Sigmoid colon (tissue), 6 donors: ENCODE measurements at regions not wholly inside any gene's neighbourhood (a gene's known extent, or its start where the extent isn't known, plus 50 kb on each side); places are given as distances from the start of the nearest gene placed in this dataset.

ENCODE experiments used
- DNase-seq: peaks from one replicate; pipeline ENCODE4 v3.0.0-alpha.2; 2019
- H3K27ac ChIP-seq, 4 donors: fragments of 200-600 bp; sonication (generic); one replicate each; pipeline ENCODE4 v1.5.1; 2016 to 2019; ENCODE audit warnings: mild to moderate bottlenecking in 1 of 4
- H3K27me3 ChIP-seq, 3 donors: fragments of 200-600 bp; sonication (generic); one replicate each; pipeline ENCODE4 v1.5.1; 2019; ENCODE audit warnings: mild to moderate bottlenecking in 1 of 3
- H3K36me3 ChIP-seq, 4 donors: fragments of 200-600 bp; sonication (generic); one replicate each; pipeline ENCODE4 v1.5.1; 2016 to 2019
- H3K4me1 ChIP-seq, 4 donors: fragments of 200-600 bp; sonication (generic); one replicate each; pipeline ENCODE4 v1.5.1; 2017 to 2019
- H3K4me3 ChIP-seq, 4 donors: fragments of 200-600 bp; sonication (generic); one replicate each; pipeline ENCODE4 v1.5.1; 2017 to 2019; ENCODE audit warnings: mild to moderate bottlenecking in 2 of 4, moderate library complexity in 1 of 4
- H3K9me3 ChIP-seq, 4 donors: fragments of 200-600 bp in 3 of 4; sonication (generic) in 3 of 4; one replicate each; pipeline versions ENCODE4 v1.5.1 to v1.6.1; 2013 to 2019
- EP300 ChIP-seq, 4 donors: sonication (generic); formaldehyde crosslinking; IDR thresholded peaks; one replicate each; pipeline ENCODE4 v1.6.1; 2017; ENCODE audit warnings: antibody characterized with exemption in 4 of 4
- POLR2A ChIP-seq, 2 donors: fragments of 450-650 bp; IDR thresholded peaks; one replicate each; pipeline ENCODE4 v1.6.1; 2016; ENCODE audit warnings: antibody characterized with exemption in 2 of 2, mild to moderate bottlenecking in 2 of 2, moderate library complexity in 2 of 2
- POLR2AphosphoS5 ChIP-seq, 4 donors: sonication (generic); formaldehyde crosslinking; IDR thresholded peaks; one replicate each; pipeline ENCODE4 v1.6.1; 2017; ENCODE audit warnings: antibody characterized with exemption in 4 of 4
- WGBS, 2 donors: extraction: QIAGEN DNeasy Blood & Tissue Kit; methylation state at CpG; one replicate each; pipeline ENCODE4 v1.1.7; 2013; 5-methylcytosine and 5-hydroxymethylcytosine counted together
- intact Hi-C: fragments of 100-400 bp; cut with DNase I; formaldehyde crosslinking; loops from one replicate; pipeline ENCODE4 v1.15.1; 2023
- TF ChIP-seq, protein P1 (sequence below), 4 experiments: fragments of 450-650 bp in 3 of 4; fragments of 200-600 bp in 1 of 4; IDR thresholded peaks; one replicate each; pipeline ENCODE4 v1.5.1; 2016 to 2019; ENCODE audit warnings: antibody characterized with exemption in 4 of 4, mild to moderate bottlenecking in 3 of 4, moderate library complexity in 2 of 4
- donor health status: healthy with polysubstance abuse.
- donor health status: healthy.

DNA sequence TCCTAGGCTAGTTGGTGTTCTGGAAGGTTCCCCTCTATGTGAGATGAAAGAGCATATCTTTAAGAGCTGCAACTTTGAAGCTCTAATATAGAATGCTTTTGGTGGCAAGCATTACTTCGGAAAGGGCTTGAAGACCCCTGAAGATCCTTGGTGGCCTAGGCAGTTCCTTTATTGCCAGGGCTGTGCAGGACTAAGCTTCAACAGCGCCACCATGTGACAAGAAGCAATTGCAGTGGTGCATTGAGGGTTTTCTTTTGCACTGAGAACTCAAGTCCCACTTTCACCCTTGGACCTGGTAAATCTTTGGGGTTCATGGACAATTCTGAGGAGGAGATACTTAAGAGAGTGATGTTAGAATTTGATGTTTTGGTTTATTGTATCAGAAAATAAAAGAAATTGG is 237.4 kb upstream of the GMDS start:
- DNase-seq, result no peak
- H3K27me3 ChIP-seq, result no peaks in the 10 kb centered on the region
- no peak overlapping the region for H3K4me3 ChIP-seq
- TF ChIP-seq POLR2AphosphoS5 (IDR thresholded peaks at IDR 0.05), result no peak
- TF ChIP-seq, protein P1, sequence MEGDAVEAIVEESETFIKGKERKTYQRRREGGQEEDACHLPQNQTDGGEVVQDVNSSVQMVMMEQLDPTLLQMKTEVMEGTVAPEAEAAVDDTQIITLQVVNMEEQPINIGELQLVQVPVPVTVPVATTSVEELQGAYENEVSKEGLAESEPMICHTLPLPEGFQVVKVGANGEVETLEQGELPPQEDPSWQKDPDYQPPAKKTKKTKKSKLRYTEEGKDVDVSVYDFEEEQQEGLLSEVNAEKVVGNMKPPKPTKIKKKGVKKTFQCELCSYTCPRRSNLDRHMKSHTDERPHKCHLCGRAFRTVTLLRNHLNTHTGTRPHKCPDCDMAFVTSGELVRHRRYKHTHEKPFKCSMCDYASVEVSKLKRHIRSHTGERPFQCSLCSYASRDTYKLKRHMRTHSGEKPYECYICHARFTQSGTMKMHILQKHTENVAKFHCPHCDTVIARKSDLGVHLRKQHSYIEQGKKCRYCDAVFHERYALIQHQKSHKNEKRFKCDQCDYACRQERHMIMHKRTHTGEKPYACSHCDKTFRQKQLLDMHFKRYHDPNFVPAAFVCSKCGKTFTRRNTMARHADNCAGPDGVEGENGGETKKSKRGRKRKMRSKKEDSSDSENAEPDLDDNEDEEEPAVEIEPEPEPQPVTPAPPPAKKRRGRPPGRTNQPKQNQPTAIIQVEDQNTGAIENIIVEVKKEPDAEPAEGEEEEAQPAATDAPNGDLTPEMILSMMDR (IDR thresholded peaks at IDR 0.05), result no peak
- TF ChIP-seq POLR2A (IDR thresholded peaks at IDR 0.05), result no peak
- no peak for TF ChIP-seq EP300 (IDR thresholded peaks at IDR 0.05)
- H3K4me1 ChIP-seq, result peaks cover 0 to 29% (median 19%) of the 10 kb centered on the region in 4 donors
- no peak overlapping the region for H3K27ac ChIP-seq
- no peaks in the 10 kb centered on the region for H3K36me3 ChIP-seq
- intact Hi-C loops, result no loop called here
- WGBS, 2 donors, result 82 to 87% methylated on average over 2 of the region's 2 CpGs
- peaks cover 0 to 4% (median under 1%) of the 10 kb centered on the region in 4 donors for H3K9me3 ChIP-seq

DNA sequence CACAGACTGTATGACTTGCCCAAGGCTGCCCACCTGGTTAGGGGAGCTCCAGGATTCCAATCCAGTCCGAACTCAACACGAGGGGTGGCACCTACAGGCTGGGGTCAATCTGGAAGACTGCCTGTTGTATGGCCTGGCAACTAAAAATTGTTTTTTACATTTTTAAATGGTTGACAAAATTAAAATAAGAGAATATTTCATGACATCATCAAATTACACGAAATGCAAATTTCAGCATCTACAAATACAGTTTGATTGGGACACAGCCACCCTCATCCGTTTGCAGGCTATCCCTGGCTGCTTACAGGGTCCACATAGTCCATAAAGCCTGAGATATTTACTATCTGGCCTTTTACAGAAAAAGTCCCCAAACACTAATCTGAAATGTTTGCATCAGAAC is 235.9 kb upstream of the GMDS start:
- H3K9me3 ChIP-seq, result peaks cover 0 to 4% (median under 1%) of the 10 kb centered on the region in 4 donors
- peaks cover 0 to 32% (median 27%) of the 10 kb centered on the region in 4 donors for H3K4me1 ChIP-seq
- no peaks in the 10 kb centered on the region for H3K36me3 ChIP-seq
- 88 to 95% methylated on average over 4 of the region's 4 CpGs for WGBS, 2 donors
- H3K27ac ChIP-seq, result no peak overlapping the region
- intact Hi-C loops, result no loop called here
- TF ChIP-seq POLR2A (IDR thresholded peaks at IDR 0.05) (no peak), POLR2AphosphoS5 (IDR thresholded peaks at IDR 0.05) (no peak), EP300 (IDR thresholded peaks at IDR 0.05) (no peak)
- TF ChIP-seq, protein P1 (IDR thresholded peaks at IDR 0.05), result no peak
- no peak for DNase-seq
- no peak overlapping the region for H3K4me3 ChIP-seq
- H3K27me3 ChIP-seq, result no peaks in the 10 kb centered on the region

DNA sequence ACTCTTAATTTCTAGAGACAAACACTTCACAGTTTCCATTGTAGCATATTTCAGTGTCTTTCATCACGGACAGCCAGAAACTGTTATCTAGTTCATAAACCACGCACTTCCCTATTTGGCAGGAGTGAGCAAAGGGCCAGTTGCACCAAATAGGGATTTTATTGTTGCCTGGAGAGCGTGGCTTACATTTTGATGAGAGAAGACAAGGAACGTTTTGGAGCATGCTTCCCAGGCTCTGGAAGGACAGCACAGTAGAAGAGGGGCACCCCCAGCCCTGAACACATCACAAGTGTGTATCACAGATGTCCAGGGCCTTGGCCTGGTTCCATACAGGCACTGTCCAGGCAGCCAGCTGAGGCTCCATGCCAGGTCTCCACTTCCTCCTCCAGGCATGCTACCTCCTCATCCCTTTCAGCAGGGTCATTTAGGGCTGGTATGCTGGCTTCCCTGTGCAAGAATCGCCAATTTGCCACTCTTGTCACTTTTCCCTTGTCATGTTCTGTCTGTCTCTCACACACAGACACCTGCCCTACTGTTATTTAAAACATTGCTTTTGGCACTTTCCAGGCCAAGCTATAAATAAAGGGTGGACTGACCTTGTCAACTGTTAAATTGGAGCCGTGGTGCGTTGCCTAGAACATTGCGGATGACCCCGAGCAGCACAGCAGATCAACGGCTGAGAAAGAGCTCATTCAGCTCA is 235.0 kb upstream of the GMDS start:
- H3K27me3 ChIP-seq, result no peaks in the 10 kb centered on the region
- DNase-seq, result no peak
- no peaks in the 10 kb centered on the region for H3K36me3 ChIP-seq
- no peak overlapping the region for H3K4me3 ChIP-seq
- peaks cover 0 to 4% (median under 1%) of the 10 kb centered on the region in 4 donors for H3K9me3 ChIP-seq
- H3K27ac ChIP-seq, result peak overlapping the region in 2 of 4 donors; percentile 23 to 49
- peaks cover 0 to 32% (median 27%) of the 10 kb centered on the region in 4 donors for H3K4me1 ChIP-seq
- WGBS, 2 donors, result 72 to 85% methylated on average over 10 of the region's 10 CpGs
- intact Hi-C loops, result no loop called here
- TF ChIP-seq EP300 (IDR thresholded peaks at IDR 0.05), result no peak
- TF ChIP-seq, protein P1 (IDR thresholded peaks at IDR 0.05), result no peak
- TF ChIP-seq POLR2AphosphoS5 (IDR thresholded peaks at IDR 0.05), result no peak
- TF ChIP-seq POLR2A (IDR thresholded peaks at IDR 0.05), result no peak

DNA sequence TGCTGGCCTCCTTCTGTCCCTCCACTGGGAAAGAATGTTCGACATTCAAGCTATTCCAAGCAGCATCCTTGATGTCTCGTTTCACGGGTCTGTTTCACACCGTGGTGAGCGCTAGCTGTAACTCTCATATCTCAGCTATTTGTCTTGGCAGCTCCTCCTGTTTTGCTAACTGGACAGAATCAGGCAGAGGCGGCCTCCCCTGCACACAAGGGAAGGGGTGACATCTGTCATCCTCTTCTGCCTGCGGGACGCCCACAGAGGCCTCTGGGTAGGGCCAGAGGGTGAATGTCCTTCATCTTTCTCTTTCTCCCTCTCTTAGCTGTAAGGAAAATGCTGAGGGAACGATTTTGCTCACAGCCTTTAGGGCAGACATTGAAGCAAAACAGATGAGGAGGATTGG is 232.8 kb upstream of the GMDS start:
- H3K4me3 ChIP-seq, result no peak overlapping the region
- H3K9me3 ChIP-seq, result peaks cover 0 to 4% (median under 1%) of the 10 kb centered on the region in 4 donors
- peaks cover 0 to 32% (median 27%) of the 10 kb centered on the region in 4 donors for H3K4me1 ChIP-seq
- WGBS, 2 donors, result 22 to 65% methylated on average over 9 of the region's 9 CpGs
- intact Hi-C loops, result no loop called here
- DNase-seq, result no peak
- no peaks in the 10 kb centered on the region for H3K27me3 ChIP-seq
- peak overlapping the region in 2 of 4 donors; percentile 53 to 69 for H3K27ac ChIP-seq
- no peaks in the 10 kb centered on the region for H3K36me3 ChIP-seq
- TF ChIP-seq POLR2AphosphoS5 (IDR thresholded peaks at IDR 0.05), result no peak
- no peak for TF ChIP-seq EP300 (IDR thresholded peaks at IDR 0.05)
- TF ChIP-seq, protein P1 (IDR thresholded peaks at IDR 0.05), result no peak
- TF ChIP-seq POLR2A (IDR thresholded peaks at IDR 0.05), result no peak
